ENCODE measurements at regions not wholly inside any gene's neighbourhood (a gene's known extent, or its start where the extent isn't known, plus 50 kb on each side); places are given as distances from the start of the nearest gene placed in this dataset.

DNA sequence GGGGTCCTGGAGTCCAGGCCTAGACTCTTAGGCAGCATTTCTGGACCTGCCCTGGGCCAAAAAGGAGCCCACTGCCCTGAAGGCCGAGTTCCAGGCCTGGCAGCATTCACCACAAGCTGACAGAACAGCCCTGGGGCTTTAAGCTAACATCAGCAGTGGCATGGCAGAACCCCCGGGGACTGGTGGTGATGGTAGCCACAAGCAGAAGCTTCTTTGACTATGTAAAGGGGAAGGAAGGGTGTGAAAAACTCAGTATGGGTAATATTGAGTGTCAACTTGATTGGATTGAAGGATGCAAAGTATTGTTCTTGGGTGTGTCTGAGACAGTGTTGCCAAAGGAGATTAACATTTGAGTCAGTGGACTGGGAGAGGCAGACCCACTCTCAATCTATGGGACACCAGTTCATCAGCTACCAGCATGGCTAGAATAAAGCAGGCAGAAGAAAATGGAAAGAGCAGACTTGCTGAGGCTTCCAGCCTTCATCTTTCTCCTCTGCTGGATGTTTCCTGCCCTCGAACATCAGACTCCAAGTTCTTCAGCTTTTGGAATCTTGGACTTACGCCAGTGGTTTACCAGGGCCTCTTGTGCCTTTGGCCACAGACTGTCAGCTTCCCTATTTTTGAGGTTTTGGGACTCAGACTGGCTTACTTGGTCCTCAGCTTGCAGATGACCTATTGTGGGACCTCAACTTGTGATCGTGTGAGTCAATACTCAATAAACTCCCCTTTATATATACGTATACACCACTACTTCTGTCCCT lies 661.0 kb upstream of the C9orf72 start:
- Histone ChIP-seq H2AFZ (ENCODE audit: low read length) (no peak overlapping the region), H3K4me3 (replicated peaks in 1 of 3; ENCODE audit: insufficient read depth in 1 of 3, low read depth in 2 of 3, low read length in 3 of 3) (no peak overlapping the region), H3K9me3 (ENCODE audit: low read length) (no peaks in the 10 kb centered on the region; the same call in 1 of the 2 replicates), H3K36me3 (replicated peaks in 1 of 2; ENCODE audit: control insufficient read depth in 1 of 2, insufficient read depth in 2 of 2, low read length in 2 of 2) (no peaks in the 10 kb centered on the region), H3K79me2 (ENCODE audit: insufficient read depth, low read length) (no peaks in the 10 kb centered on the region), H3K27ac (ENCODE audit: extremely low read length, insufficient read depth, low read length) (no peak overlapping the region), H3K9ac (ENCODE audit: insufficient read depth, low read depth, low read length) (no peak overlapping the region), H3K4me1 (ENCODE audit: insufficient read depth, low read length) (no peaks in the 10 kb centered on the region), H4K20me1 (ENCODE audit: insufficient read depth, low read length) (no peaks in the 10 kb centered on the region), H3K4me2 (ENCODE audit: low read depth, low read length) (no peak overlapping the region), H3K27me3 (ENCODE audit: control insufficient read depth in 1 of 2, insufficient read depth in 2 of 2, low read length in 2 of 2) (no peaks in the 10 kb centered on the region)
- WGBS (ENCODE audit: low lambda C conversion rate): 6% methylated on average over 6 of the region's 6 CpGs
- CTCF ChIA-PET (ENCODE audit: low intra/inter-chr PET ratio, low total read pairs): no interaction called here
- no TSS peak for BruUV-seq (replicated peaks)
- intact Hi-C loops (cut with micrococcal nuclease; ENCODE audit: unreplicated experiment) (no loop called here), in situ Hi-C loops (cut with HindIII; ENCODE audit: extremely low pct_ligation_motif_present, low pct_unique_long_range_greater_than_20kb) (no loop called here)
- DNase-seq (ENCODE audit: low spot score) (no peak), FAIRE-seq (no peak), ATAC-seq (no peak)
- POLR2A ChIA-PET: no interaction called here
- TF ChIP-seq MAF1 (CRISPR knock-in tag; IDR thresholded peaks at IDR 0.05; ENCODE audit: borderline replicate concordance) (no peak), KLF16 (CRISPR knock-in tag; IDR thresholded peaks at IDR 0.05) (no peak), JARID2 (CRISPR knock-in tag; IDR thresholded peaks at IDR 0.05; ENCODE audit: insufficient replicate concordance) (no peak), SP140L (CRISPR knock-in tag; IDR thresholded peaks at IDR 0.05; ENCODE audit: borderline replicate concordance) (no peak), ZNF44 (CRISPR knock-in tag; IDR thresholded peaks at IDR 0.05) (no peak), ZNF136 (CRISPR knock-in tag; IDR thresholded peaks at IDR 0.05; ENCODE audit: low read depth) (no peak), CHD4 (IDR thresholded peaks at IDR 0.05; ENCODE audit: borderline replicate concordance, low read length) (no peak), MBD4 (IDR thresholded peaks at IDR 0.05; ENCODE audit: borderline replicate concordance, low read length) (no peak), MZF1 (CRISPR knock-in tag; IDR thresholded peaks at IDR 0.05; ENCODE audit: borderline replicate concordance) (no peak), ZNF777 (CRISPR knock-in tag; IDR thresholded peaks at IDR 0.05) (no peak)
- TF ChIP-seq, protein P1, sequence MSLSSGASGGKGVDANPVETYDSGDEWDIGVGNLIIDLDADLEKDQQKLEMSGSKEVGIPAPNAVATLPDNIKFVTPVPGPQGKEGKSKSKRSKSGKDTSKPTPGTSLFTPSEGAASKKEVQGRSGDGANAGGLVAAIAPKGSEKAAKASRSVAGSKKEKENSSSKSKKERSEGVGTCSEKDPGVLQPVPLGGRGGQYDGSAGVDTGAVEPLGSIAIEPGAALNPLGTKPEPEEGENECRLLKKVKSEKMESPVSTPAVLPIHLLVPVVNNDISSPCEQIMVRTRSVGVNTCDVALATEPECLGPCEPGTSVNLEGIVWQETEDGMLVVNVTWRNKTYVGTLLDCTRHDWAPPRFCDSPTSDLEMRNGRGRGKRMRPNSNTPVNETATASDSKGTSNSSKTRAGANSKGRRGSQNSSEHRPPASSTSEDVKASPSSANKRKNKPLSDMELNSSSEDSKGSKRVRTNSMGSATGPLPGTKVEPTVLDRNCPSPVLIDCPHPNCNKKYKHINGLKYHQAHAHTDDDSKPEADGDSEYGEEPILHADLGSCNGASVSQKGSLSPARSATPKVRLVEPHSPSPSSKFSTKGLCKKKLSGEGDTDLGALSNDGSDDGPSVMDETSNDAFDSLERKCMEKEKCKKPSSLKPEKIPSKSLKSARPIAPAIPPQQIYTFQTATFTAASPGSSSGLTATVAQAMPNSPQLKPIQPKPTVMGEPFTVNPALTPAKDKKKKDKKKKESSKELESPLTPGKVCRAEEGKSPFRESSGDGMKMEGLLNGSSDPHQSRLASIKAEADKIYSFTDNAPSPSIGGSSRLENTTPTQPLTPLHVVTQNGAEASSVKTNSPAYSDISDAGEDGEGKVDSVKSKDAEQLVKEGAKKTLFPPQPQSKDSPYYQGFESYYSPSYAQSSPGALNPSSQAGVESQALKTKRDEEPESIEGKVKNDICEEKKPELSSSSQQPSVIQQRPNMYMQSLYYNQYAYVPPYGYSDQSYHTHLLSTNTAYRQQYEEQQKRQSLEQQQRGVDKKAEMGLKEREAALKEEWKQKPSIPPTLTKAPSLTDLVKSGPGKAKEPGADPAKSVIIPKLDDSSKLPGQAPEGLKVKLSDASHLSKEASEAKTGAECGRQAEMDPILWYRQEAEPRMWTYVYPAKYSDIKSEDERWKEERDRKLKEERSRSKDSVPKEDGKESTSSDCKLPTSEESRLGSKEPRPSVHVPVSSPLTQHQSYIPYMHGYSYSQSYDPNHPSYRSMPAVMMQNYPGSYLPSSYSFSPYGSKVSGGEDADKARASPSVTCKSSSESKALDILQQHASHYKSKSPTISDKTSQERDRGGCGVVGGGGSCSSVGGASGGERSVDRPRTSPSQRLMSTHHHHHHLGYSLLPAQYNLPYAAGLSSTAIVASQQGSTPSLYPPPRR (CRISPR knock-in tag; IDR thresholded peaks at IDR 0.05; ENCODE audit: borderline replicate concordance): no peak
- TF ChIP-seq, protein P2, sequence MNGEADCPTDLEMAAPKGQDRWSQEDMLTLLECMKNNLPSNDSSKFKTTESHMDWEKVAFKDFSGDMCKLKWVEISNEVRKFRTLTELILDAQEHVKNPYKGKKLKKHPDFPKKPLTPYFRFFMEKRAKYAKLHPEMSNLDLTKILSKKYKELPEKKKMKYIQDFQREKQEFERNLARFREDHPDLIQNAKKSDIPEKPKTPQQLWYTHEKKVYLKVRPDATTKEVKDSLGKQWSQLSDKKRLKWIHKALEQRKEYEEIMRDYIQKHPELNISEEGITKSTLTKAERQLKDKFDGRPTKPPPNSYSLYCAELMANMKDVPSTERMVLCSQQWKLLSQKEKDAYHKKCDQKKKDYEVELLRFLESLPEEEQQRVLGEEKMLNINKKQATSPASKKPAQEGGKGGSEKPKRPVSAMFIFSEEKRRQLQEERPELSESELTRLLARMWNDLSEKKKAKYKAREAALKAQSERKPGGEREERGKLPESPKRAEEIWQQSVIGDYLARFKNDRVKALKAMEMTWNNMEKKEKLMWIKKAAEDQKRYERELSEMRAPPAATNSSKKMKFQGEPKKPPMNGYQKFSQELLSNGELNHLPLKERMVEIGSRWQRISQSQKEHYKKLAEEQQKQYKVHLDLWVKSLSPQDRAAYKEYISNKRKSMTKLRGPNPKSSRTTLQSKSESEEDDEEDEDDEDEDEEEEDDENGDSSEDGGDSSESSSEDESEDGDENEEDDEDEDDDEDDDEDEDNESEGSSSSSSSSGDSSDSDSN (CRISPR knock-in tag; IDR thresholded peaks at IDR 0.05): no peak
